Nucleus accumbens (tissue), 56 donors: ENCODE measurements at regions not wholly inside any gene's neighbourhood (a gene's known extent, or its start where the extent isn't known, plus 50 kb on each side); places are given as distances from the start of the nearest gene placed in this dataset.
"Not testable (repeated sequence)": the region's sequence is repeated elsewhere in the genome, so short reads cannot be mapped to it uniquely, and the experiment has no call there.

ENCODE experiments used
- DNase-seq, 56 donors: peaks; one replicate each; lab custom pipeline; 2025; lab: John Stamatoyannopoulos, UW

DNA sequence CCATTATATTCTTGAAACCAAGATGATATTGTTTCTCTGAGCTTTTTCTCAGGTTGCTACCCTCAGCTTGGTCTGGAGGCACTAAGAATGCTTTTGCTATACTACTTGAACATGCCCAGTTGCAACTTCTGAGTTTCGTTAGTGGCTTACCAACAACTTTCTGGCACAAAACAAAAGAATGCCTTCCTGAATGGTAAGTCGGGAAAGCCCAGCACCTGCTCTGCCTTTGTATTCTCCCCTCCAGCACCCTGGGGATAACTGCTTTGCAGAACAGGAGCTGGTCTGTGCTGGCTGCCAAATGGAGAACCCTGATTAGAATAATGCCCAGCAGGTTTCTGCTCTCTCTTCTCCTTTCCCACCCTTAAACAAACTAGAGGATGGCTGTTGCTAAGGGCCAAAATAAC lies 149.3 kb downstream of the TGFB2 start:
- DNase-seq = peak in 1 of 56 donors; percentile 2

GRCh38 chr1:218495931-218496330 lies 150.8 kb downstream of the TGFB2 start:
- no peak for DNase-seq

GRCh38 chr1:218496561-218496960 lies 151.4 kb downstream of the TGFB2 start:
- no peak for DNase-seq

DNA sequence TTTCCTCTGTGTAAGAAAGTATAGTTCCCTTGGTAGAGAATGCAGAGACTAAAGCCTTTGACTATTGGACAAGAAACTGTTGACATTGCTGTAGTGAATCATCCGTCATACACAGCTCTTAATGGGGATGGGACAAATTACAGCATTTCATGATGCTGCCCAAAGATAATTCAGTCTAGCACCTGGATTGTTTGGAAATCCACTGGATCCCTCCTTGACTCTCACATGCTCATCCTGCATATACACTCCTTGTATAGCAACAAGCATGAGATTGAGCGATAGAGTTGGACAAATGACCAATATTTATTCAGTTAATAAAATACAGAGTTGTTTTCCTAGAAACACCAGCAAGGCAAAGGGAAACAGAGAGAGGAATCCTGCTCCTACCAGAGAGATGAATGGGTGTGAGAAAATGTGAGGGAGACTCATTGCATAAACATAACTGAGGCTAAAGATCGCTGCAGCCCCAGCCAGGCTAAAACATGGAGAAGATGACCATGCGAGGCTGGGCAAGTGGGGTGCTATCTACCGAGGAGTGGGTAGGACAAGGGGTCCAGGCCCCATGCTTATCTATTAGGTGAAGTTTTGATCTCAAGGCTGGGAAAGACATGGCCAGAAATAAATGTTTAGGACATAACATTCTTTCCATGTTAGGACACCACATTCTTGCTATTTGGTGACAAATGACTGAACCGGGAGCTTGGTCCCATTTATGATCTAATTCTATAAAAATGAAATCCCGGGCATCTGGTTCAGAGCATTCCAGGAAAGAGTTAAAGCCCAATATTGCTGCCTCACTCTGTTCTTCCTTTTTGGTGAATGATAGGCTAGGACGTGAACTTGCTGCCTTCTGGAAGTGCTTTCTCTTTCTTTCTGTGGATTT lies 153.2 kb downstream of the TGFB2 start:
- no peak for DNase-seq

- DNase-seq = no peak
Measured at GRCh38 chr1:218499011-218499691, 154.0 kb downstream of the TGFB2 start.

DNA sequence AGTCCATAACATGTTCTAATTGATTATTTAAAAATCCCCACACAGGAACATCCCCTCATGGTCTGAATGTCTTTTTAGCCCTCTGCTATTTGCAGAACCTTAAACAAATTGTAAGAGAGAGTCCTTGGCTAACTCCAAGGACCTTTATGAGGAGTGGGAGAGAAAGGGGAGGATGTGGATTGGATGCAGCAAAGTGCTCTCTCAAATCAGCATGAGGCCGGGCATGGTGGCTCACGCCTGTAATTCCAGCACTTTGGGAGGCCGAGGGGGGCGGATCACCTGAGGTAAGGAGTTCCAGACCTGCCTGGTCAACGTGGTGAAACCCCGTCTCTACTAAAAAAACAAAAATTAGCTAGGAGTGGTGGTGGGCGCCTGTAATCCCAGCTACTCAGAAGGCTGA lies 154.8 kb downstream of the TGFB2 start:
- DNase-seq = no peak

DNA sequence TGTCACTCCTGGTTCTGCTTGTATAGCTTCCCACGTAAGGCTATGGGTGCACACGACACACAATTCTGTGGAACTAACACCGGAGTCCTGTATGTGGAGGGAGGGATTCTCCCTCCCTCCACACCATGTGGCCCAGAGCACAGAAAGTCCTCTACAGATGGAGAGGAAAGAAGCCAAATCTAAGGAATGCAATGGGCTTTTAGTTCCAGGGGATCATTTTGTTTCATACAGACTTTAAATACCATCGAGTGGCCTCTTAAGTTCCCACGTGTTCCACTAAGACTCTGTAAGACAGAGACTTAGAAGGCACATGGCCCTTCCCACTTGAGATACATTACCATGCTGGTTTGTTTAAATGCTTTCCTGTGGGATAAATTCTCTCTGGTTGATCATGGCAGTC lies 156.0 kb downstream of the TGFB2 start:
- DNase-seq = no peak

GRCh38 chr1:218502383-218502782 lies 157.2 kb downstream of the TGFB2 start:
- no peak for DNase-seq

- DNase-seq = no peak
Measured at GRCh38 chr1:218503102-218503501, 158.0 kb downstream of the TGFB2 start.

DNA sequence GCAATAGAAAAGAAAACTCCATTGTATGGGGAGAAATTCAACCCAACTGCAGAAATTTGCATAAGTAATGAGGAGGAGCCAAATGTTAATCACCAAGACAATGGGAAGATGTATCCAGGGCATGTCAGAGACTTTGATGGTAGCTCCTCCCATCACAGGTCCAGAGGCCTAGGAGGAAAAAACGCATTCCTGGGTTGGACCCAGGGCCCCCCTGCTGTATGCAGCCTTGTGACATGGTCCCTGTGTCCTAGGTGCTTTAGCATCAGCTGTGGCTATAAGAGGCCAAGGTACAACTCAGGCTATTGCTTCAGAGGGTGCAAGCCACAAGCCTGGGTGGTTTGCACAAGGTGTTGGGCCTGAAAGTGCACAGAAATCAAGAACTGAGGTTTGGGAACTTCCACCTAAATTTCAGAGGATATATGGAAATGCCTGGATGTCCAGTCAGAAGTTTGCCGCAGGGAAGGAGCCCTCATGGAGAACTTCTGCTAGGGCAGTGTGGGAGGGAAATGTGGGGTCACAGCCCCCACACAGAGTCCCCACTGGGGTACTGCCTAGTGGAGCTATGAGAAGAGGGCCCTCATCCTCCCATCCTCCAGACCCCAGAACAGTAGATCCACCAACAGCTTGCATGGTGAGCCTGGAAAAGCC lies 162.3 kb downstream of the TGFB2 start:
- DNase-seq = no peak

- no peak for DNase-seq
Measured at GRCh38 chr1:218510153-218510772, 165.1 kb downstream of the TGFB2 start.

DNA sequence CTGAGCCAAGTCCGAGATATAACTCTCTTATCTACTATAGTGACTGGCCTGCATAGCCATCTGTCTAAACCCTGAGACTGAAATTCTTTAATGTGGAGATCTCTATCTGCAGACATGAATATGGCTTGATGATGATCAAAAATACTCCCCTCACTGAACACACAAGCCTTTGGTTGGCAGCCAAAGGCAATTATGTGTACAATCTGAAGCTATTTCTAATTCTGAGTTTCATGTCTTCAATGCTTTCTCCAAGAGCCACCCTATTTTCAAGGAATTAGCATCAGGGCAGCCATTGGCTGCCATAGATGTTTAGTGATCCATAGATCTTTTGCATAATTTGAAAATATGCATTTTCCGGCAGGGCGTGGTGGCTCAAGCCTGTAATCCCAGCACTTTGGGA lies 168.2 kb downstream of the TGFB2 start:
- DNase-seq = no peak

DNA sequence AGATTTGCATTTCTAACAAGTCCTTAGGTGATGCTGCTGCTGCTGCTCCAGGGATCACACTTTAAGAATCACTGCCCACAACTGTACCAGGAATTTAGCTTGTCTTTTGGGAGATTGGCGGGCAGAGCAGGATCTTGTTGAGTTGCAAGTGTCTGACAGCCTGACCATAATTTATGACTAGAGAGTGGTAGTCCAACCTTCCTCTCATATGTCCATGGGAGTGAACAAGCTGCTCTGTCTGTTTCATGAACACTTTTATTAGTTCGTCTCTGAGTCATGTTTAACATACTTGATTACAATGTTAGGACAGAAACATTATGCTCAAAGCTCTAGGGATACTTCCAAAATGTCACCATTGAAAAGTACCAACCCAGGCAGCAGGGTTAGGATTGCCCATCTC lies 169.6 kb downstream of the TGFB2 start:
- no peak for DNase-seq

DNA sequence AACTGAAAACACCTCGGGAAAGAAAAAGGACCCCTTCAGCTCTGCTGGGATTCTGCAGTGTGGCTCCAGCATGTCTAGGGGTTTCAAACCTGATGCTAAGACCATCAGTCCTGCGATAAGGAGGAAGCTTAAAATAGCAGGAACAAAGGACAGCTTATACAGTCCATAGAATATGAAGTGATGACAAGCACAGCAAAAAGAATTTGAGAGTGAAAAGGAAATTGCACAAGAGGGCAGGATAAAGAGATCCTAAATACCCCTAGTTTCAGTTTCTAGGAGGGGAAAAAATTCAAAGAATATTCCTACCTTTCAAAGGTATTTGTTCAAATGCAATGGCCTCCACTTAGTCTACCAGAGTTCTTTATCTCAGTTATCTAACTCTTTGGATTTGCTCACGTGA lies 171.4 kb downstream of the TGFB2 start:
- no peak for DNase-seq

DNA sequence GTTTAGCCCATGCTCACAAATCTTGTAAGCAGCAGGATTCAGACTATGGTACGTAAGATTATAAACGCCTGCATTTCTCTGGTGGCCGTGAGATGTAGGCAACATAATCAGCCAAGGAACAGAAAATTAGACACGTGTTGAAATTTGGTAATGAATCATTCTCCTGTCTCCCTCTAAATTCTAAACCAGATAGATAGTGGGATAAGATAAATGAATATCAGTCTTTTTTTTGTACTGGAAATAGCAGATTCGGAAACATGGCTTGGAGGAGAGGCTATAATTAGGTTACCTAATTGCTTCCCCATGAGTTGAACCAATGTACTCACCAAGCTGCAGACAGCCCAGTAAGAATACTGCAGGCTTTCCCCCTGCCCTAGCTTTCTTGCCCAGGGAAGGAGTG lies 172.3 kb downstream of the TGFB2 start:
- DNase-seq = no peak

DNA sequence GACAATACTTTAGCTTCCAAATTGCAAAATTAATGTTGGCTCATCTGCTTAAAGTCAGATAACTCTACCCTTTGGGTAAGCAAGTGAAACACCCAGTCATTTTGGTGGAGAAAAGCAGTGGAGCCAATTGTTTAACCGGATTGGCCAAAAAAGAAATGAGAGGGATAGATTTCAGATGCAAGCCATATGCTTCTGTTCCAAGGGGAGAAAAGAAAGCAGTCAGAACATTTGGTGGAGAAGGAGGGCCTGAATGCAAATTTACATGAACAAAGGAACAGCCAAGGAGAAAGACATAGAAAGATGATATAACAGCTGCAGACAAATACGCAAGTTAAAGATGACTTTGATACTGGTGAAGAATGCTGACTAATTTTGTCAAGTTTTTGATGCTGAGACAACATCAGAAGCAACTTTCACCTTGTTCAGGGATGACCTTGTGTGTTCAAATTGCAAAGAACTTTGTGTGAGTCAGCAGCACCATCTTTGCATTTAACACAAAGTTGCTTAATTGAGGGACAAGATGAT lies 173.1 kb downstream of the TGFB2 start:
- no peak for DNase-seq

- not testable (repeated sequence) for DNase-seq
Measured at GRCh38 chr1:218520646-218521045, 175.5 kb downstream of the TGFB2 start.

GRCh38 chr1:218521414-218522169 lies 176.5 kb downstream of the TGFB2 start:
- DNase-seq = peak in 13 of 56 donors; percentile 0 to 22 (median 1)

DNA sequence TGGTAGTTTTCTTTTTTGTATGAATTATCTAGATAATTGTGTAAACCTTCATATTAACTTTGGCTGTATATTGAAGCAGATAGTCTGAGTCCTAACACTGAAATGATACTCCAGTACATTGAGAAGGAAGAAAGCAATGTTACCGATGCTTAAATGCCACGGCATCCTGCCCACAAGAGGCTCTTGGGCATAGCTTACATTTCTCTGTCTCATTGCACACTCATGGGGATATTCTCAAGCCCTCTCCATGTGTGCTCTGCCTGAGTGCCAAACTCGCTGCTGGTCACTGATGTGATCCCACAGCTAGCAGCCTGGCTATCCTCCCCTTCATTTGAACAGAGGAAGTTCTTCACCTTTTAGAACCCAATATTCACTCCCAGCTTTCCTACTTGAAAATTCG lies 179.4 kb downstream of the TGFB2 start:
- DNase-seq = no peak

DNA sequence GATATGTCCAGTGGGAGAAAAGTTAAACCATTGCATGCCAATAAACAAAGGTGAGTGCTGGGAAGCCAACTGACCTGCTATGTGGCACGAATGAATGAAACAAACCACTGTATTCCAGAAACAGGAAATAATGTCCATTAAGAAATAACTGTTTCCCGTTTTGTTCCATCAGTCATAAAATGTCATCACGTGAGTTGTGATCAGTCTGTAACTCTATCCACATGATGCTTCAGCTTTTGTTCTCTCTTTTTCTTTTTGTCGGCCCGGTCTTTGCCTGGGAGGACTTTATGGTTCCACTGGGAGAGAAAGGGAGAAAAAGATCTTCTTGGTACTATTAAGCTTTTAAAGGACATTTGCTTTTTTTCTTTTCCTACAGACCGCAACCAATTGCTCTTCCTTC lies 179.9 kb downstream of the TGFB2 start:
- DNase-seq = no peak
